OCI-LY3 (cell line): ENCODE measurements at regions not wholly inside any gene's neighbourhood (a gene's known extent, or its start where the extent isn't known, plus 50 kb on each side); places are given as distances from the start of the nearest gene placed in this dataset.

ENCODE experiments used
- H2AFZ ChIP-seq: fragments of 200-600, 300-600 bp; shearing (Covaris generic); 2 replicates; pipeline ENCODE4 v1.6.0; 2014; ENCODE audit warnings: antibody characterized with exemption, low read depth, low read length
- H3K27ac ChIP-seq: fragments of 200-600, 300-600 bp; sonication (generic); 2 replicates; pipeline ENCODE4 v1.5.1; 2014; ENCODE audit warnings: mild to moderate bottlenecking, low read length, moderate library complexity, mixed read lengths
- H3K27me3 ChIP-seq: fragments of 200-600, 300-600 bp; sonication (generic); 2 replicates; pipeline ENCODE4 v1.6.1; 2014; ENCODE audit warnings: low read depth, low read length, mixed read lengths
- H3K36me3 ChIP-seq: fragments of 200-600, 300-600 bp; sonication (generic); replicated peaks from 2 replicates; pipeline ENCODE3; 2014; ENCODE audit warnings: low read depth, low read length, mixed read lengths
- H3K4me1 ChIP-seq: fragments of 300-600, 200-600 bp; sonication (generic); 2 replicates; pipeline ENCODE4 v1.6.1; 2014; ENCODE audit warnings: low read length, mixed read lengths
- H3K4me2 ChIP-seq: fragments of 200-600, 300-600 bp; sonication (generic); 2 replicates; pipeline ENCODE4 v1.6.1; 2014; ENCODE audit warnings: low read length, mixed read lengths
- H3K4me3 ChIP-seq: fragments of 300-600, 200-600 bp; sonication (generic); 2 replicates; pipeline ENCODE4 v1.5.1; 2014; ENCODE audit warnings: antibody characterized with exemption, mild to moderate bottlenecking, low read length, moderate library complexity
- H3K79me2 ChIP-seq: fragments of 300-600, 200-600 bp; shearing (Covaris generic); 2 replicates; pipeline ENCODE4 v1.6.1; 2014; ENCODE audit warnings: mild to moderate bottlenecking, low read length, mixed read lengths
- H3K9ac ChIP-seq: fragments of 300-600, 200-600 bp; shearing (Covaris generic); 2 replicates; pipeline ENCODE4 v1.6.0; 2014; ENCODE audit warnings: mild to moderate bottlenecking, low read length, moderate library complexity
- H3K9me3 ChIP-seq: fragments of 200-600, 300-600 bp; shearing (Covaris generic); 2 replicates; pipeline ENCODE4 v1.6.1; 2014; ENCODE audit warnings: low read length, mixed read lengths; ENCODE audit not compliant: insufficient read depth
- H4K20me1 ChIP-seq: fragments of 200-600, 300-600 bp; sonication (generic); 2 replicates; pipeline ENCODE4 v1.6.1; 2016; ENCODE audit warnings: low read length, mixed read lengths; ENCODE audit not compliant: insufficient read depth
- CTCF ChIP-seq: fragments of 200-600, 300-600 bp; sonication (generic); IDR thresholded peaks from 2 replicates; pipeline ENCODE4 v1.5.1; 2014; ENCODE audit warnings: antibody characterized with exemption, low read length, low read depth
- EZH2phosphoT487 ChIP-seq: fragments of 200-600 bp; shearing (Covaris generic); IDR thresholded peaks from 2 replicates; pipeline ENCODE4 v1.6.1; 2018; ENCODE audit warnings: antibody characterized with exemption, mixed run types, low read depth

GRCh38 chr17:79478051-79478461 is 132.8 kb downstream of the RBFOX3 start:
- H3K4me2 ChIP-seq: no peak overlapping the region

GRCh38 chr17:79476074-79476652 is 134.7 kb downstream of the RBFOX3 start:
- Histone ChIP-seq H3K27me3 (peaks cover 34% of the 10 kb centered on the region), H3K27ac (no peak overlapping the region), H3K4me3 (no peak overlapping the region), H3K79me2 (no peaks in the 10 kb centered on the region), H3K36me3 (no peaks in the 10 kb centered on the region), H4K20me1 (no peaks in the 10 kb centered on the region), H3K4me2 (no peak overlapping the region), H3K9ac (no peak overlapping the region), H3K9me3 (no peaks in the 10 kb centered on the region), H3K4me1 (no peaks in the 10 kb centered on the region), H2AFZ (no peak overlapping the region)
- TF ChIP-seq EZH2phosphoT487 (no peak), CTCF (no peak)

More at GRCh38 chr17:79478051-79478461, 132.8 kb downstream of the RBFOX3 start:
- H3K27me3 ChIP-seq: peaks cover 29% of the 10 kb centered on the region
- no peak overlapping the region for H3K4me3 ChIP-seq
- H2AFZ ChIP-seq: no peak overlapping the region
- no peaks in the 10 kb centered on the region for H4K20me1 ChIP-seq
- no peaks in the 10 kb centered on the region for H3K36me3 ChIP-seq
- H3K4me1 ChIP-seq: no peaks in the 10 kb centered on the region
- no peaks in the 10 kb centered on the region for H3K9me3 ChIP-seq
- no peak overlapping the region for H3K9ac ChIP-seq
- no peak overlapping the region for H3K27ac ChIP-seq
- no peaks in the 10 kb centered on the region for H3K79me2 ChIP-seq
- TF ChIP-seq CTCF (no peak), EZH2phosphoT487 (no peak)

- no peaks in the 10 kb centered on the region for H3K9me3 ChIP-seq
- H3K4me3 ChIP-seq: no peak overlapping the region
- H4K20me1 ChIP-seq: no peaks in the 10 kb centered on the region
- no peaks in the 10 kb centered on the region for H3K4me1 ChIP-seq
- no peak overlapping the region for H3K9ac ChIP-seq
- H3K79me2 ChIP-seq: no peaks in the 10 kb centered on the region
- no peak overlapping the region for H3K27ac ChIP-seq
- no peak overlapping the region for H2AFZ ChIP-seq
- H3K27me3 ChIP-seq: peaks cover 26% of the 10 kb centered on the region
- H3K36me3 ChIP-seq: no peaks in the 10 kb centered on the region
- no peak overlapping the region for H3K4me2 ChIP-seq
- TF ChIP-seq EZH2phosphoT487 (no peak), CTCF (no peak)
These were observed 136.9 kb downstream of the RBFOX3 start for GRCh38 chr17:79473876-79474440.

GRCh38 chr17:79473111-79473875 is 137.6 kb downstream of the RBFOX3 start:
- H3K27me3 ChIP-seq: peaks cover 25% of the 10 kb centered on the region

More at GRCh38 chr17:79473111-79473875, 137.6 kb downstream of the RBFOX3 start:
- Histone ChIP-seq H2AFZ (no peak overlapping the region), H3K4me1 (no peaks in the 10 kb centered on the region), H3K79me2 (no peaks in the 10 kb centered on the region), H3K36me3 (no peaks in the 10 kb centered on the region), H3K9me3 (no peaks in the 10 kb centered on the region), H4K20me1 (no peaks in the 10 kb centered on the region), H3K4me3 (no peak overlapping the region), H3K4me2 (no peak overlapping the region), H3K27ac (no peak overlapping the region), H3K9ac (no peak overlapping the region)
- no peak for TF ChIP-seq CTCF
- TF ChIP-seq EZH2phosphoT487: no peak
